CD14-positive monocyte (primary cell): ENCODE measurements at regions not wholly inside any gene's neighbourhood (a gene's known extent, or its start where the extent isn't known, plus 50 kb on each side); places are given as distances from the start of the nearest gene placed in this dataset.

Source experiments
- DNase-seq, 3 donors: peaks; one replicate each; pipeline ENCODE4 v3.0.0-alpha.2; 2011 to 2022
- H2AFZ ChIP-seq: 2 replicates; pipeline ENCODE4 v1.6.0; 2012; ENCODE audit warnings: mild to moderate bottlenecking, low read depth, low read length, inconsistent platforms; ENCODE audit not compliant: insufficient read depth, poor library complexity, severe bottlenecking
- H3K27ac ChIP-seq, 2 donors: 1 replicate in 1 of 2; 2 replicates in 1 of 2; pipeline ENCODE4 v1.5.1; 2012 to 2013; ENCODE audit warnings: low read length in 2 of 2, control low read depth in 1 of 2, inconsistent platforms in 1 of 2, low read depth in 1 of 2, mild to moderate bottlenecking in 1 of 2
- H3K27me3 ChIP-seq, 2 donors: one replicate each; pipeline versions ENCODE4 v1.6.0 to v1.6.1; 2011 to 2013; ENCODE audit warnings: low read length in 2 of 2; ENCODE audit not compliant: control insufficient read depth in 2 of 2, insufficient read depth in 2 of 2
- H3K36me3 ChIP-seq, 2 donors: replicated peaks in 1 of 2; 1 replicate in 1 of 2; 2 replicates in 1 of 2; pipeline versions ENCODE4 v1.5.1 to v1.6.1; 2012 to 2013; ENCODE audit warnings: low read length in 2 of 2, control low read depth in 1 of 2, inconsistent platforms in 1 of 2, mild to moderate bottlenecking in 1 of 2; ENCODE audit not compliant: insufficient read depth in 2 of 2, control insufficient read depth in 1 of 2
- H3K4me1 ChIP-seq, 2 donors: 1 replicate in 1 of 2; 2 replicates in 1 of 2; pipeline versions ENCODE4 v1.5.1 to v1.6.1; 2012 to 2013; ENCODE audit warnings: low read length in 2 of 2, control low read depth in 1 of 2, inconsistent platforms in 1 of 2, mild to moderate bottlenecking in 1 of 2, moderate library complexity in 1 of 2; ENCODE audit not compliant: insufficient read depth in 2 of 2, control insufficient read depth in 1 of 2
- H3K4me2 ChIP-seq: replicated peaks from 2 replicates; pipeline ENCODE3; 2012; ENCODE audit warnings: low read length, moderate library complexity, mild to moderate bottlenecking; ENCODE audit not compliant: poor library complexity, severe bottlenecking; ENCODE audit errors: extremely low read depth
- H3K4me3 ChIP-seq, 3 experiments: fragments of 200-600 bp in 1 of 3; sonication (generic) in 1 of 3; replicated peaks in 1 of 3; 1 replicate in 2 of 3; 2 replicates in 1 of 3; pipeline ENCODE4 v1.5.1; 2011 to 2013; ENCODE audit warnings: low read length in 3 of 3, mild to moderate bottlenecking in 3 of 3, control low read depth in 2 of 3, low read depth in 2 of 3, inconsistent platforms in 1 of 3, moderate library complexity in 1 of 3
- H3K79me2 ChIP-seq: 2 replicates; pipeline ENCODE4 v1.6.0; 2012; ENCODE audit warnings: mild to moderate bottlenecking, control low read depth, inconsistent platforms, low read length, moderate library complexity; ENCODE audit not compliant: insufficient read depth
- H3K9ac ChIP-seq: 2 replicates; pipeline ENCODE4 v1.6.0; 2017; ENCODE audit warnings: low read length, mild to moderate bottlenecking; ENCODE audit not compliant: insufficient read depth, poor library complexity, severe bottlenecking
- H3K9me3 ChIP-seq, 2 donors: replicated peaks in 1 of 2; 1 replicate in 1 of 2; 2 replicates in 1 of 2; pipeline versions ENCODE4 v1.5.1 to v1.6.1; 2012 to 2013; ENCODE audit warnings: low read length in 2 of 2, control low read depth in 1 of 2; ENCODE audit not compliant: control insufficient read depth in 1 of 2, insufficient read depth in 1 of 2
- H4K20me1 ChIP-seq: 2 replicates; pipeline ENCODE4 v1.6.0; 2012; ENCODE audit warnings: mild to moderate bottlenecking, low read length, control low read depth, moderate library complexity; ENCODE audit not compliant: insufficient read depth
- H3K27ac Mint-ChIP-seq, 7 donors: one replicate each; pipeline ENCODE4 v1.8.0; 2020; ENCODE audit warnings: mild to moderate bottlenecking in 7 of 7, mixed read lengths in 7 of 7, moderate library complexity in 6 of 7, inconsistent platforms in 2 of 7
- H3K27me3 Mint-ChIP-seq, 3 donors: one replicate each; pipeline ENCODE4 v1.8.0; 2021 to 2022; ENCODE audit warnings: low read depth in 3 of 3, mild to moderate bottlenecking in 3 of 3, mixed read lengths in 3 of 3, moderate library complexity in 3 of 3, inconsistent platforms in 1 of 3
- H3K36me3 Mint-ChIP-seq, 2 donors: one replicate each; pipeline ENCODE4 v1.8.0; 2020; ENCODE audit warnings: mixed read lengths in 2 of 2, inconsistent platforms in 1 of 2, mild to moderate bottlenecking in 1 of 2
- H3K4me1 Mint-ChIP-seq: one replicate; pipeline ENCODE4 v1.8.0; 2020; ENCODE audit warnings: mild to moderate bottlenecking, mixed read lengths
- H3K4me3 Mint-ChIP-seq, 2 donors: one replicate each; pipeline ENCODE4 v1.8.0; 2020; ENCODE audit warnings: mild to moderate bottlenecking in 2 of 2, mixed read lengths in 2 of 2, moderate library complexity in 1 of 2
- H3K9me3 Mint-ChIP-seq, 7 donors: one replicate each; pipeline ENCODE4 v1.8.0; 2020 to 2022; ENCODE audit warnings: mixed read lengths in 7 of 7, mild to moderate bottlenecking in 6 of 7, moderate library complexity in 6 of 7, inconsistent platforms in 2 of 7
- WGBS: methylation state at CpG from one replicate; pipeline ENCODE4 v1.1.5; 2013; ENCODE audit warnings: missing lambda C conversion rate; ENCODE audit not compliant: insufficient coverage; 5-methylcytosine and 5-hydroxymethylcytosine counted together
- intact Hi-C, 2 donors: fragments of 100-400 bp; cut with micrococcal nuclease; formaldehyde crosslinking; loops; one replicate each; pipeline versions ENCODE4 v1.15.0 to v1.15.1; 2023
- TF ChIP-seq, protein P1 (sequence below): fragments of 200-600 bp; IDR thresholded peaks from one replicate; pipeline ENCODE4 v1.8.0; 2022; ENCODE audit warnings: antibody characterized with exemption, mild to moderate bottlenecking

DNA sequence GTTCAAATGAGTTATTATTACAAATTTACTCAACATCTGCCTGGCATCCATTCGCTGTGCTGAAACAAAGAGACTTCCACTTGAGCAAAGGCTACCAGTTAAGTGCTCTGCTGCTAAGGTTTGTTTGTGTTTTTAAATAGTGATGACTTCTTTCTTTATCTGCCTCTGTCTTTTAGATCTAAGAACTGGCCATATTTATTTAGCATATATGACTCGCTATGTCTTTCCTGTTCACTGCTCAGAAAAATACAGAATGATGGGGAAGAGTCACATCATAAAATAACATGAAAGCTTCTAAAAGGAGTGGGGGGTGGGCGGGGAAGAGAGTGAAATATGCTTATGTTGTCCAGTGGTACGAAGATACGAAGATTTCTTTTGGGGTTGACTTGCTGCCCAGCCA is 322.2 kb downstream of the GPAT3 start:
- no peaks in the 10 kb centered on the region for H3K36me3 ChIP-seq
- WGBS: 85% methylated on average over 3 of the region's 5 CpGs
- no peaks in the 10 kb centered on the region for H3K4me1 Mint-ChIP-seq
- no peaks in the 10 kb centered on the region for H3K4me1 ChIP-seq
- H3K9me3 Mint-ChIP-seq: peaks cover 0 to 5% (median 0%) of the 10 kb centered on the region in 7 donors
- H3K27ac ChIP-seq: no peak overlapping the region
- no peaks in the 10 kb centered on the region for H4K20me1 ChIP-seq
- H3K4me2 ChIP-seq: no peak overlapping the region
- H2AFZ ChIP-seq: no peak overlapping the region
- no peaks in the 10 kb centered on the region for H3K79me2 ChIP-seq
- TF ChIP-seq, protein P1, sequence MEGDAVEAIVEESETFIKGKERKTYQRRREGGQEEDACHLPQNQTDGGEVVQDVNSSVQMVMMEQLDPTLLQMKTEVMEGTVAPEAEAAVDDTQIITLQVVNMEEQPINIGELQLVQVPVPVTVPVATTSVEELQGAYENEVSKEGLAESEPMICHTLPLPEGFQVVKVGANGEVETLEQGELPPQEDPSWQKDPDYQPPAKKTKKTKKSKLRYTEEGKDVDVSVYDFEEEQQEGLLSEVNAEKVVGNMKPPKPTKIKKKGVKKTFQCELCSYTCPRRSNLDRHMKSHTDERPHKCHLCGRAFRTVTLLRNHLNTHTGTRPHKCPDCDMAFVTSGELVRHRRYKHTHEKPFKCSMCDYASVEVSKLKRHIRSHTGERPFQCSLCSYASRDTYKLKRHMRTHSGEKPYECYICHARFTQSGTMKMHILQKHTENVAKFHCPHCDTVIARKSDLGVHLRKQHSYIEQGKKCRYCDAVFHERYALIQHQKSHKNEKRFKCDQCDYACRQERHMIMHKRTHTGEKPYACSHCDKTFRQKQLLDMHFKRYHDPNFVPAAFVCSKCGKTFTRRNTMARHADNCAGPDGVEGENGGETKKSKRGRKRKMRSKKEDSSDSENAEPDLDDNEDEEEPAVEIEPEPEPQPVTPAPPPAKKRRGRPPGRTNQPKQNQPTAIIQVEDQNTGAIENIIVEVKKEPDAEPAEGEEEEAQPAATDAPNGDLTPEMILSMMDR: no peak
- H3K27ac Mint-ChIP-seq: no peak overlapping the region
- H3K27me3 ChIP-seq: no peaks in the 10 kb centered on the region
- intact Hi-C loops: no loop called here
- H3K9me3 ChIP-seq: no peaks in the 10 kb centered on the region
- no peaks in the 10 kb centered on the region for H3K36me3 Mint-ChIP-seq
- peaks cover 0 to 5% (median 2%) of the 10 kb centered on the region in 3 donors for H3K27me3 Mint-ChIP-seq
- DNase-seq: no peak
- H3K4me3 Mint-ChIP-seq: no peak overlapping the region
- H3K9ac ChIP-seq: no peak overlapping the region
- H3K4me3 ChIP-seq: no peak overlapping the region

DNA sequence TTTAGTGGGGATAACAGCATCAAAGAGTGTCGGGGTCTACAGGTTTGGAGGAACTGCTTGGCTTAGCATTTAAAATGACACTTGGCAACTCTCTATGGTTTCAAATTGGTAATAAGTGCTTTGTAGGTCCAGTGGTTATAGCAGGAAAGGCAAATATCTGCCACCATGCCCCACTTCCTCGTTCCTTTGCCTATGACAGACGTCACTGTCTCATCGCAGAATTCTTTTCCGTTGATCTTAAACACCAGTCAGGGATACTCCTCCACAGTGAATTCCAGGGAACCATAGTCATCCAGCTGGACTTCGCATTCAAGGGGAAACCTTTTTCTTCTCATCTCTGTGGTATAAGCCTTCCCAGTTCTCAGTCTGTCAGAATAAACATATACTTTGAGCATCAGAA is 319.1 kb downstream of the GPAT3 start:
- 79% methylated on average over 6 of the region's 6 CpGs for WGBS
- H3K4me1 Mint-ChIP-seq: no peaks in the 10 kb centered on the region
- no peak overlapping the region for H3K27ac Mint-ChIP-seq
- H3K79me2 ChIP-seq: no peaks in the 10 kb centered on the region
- no peaks in the 10 kb centered on the region for H3K36me3 ChIP-seq
- no peaks in the 10 kb centered on the region for H3K36me3 Mint-ChIP-seq
- H3K27me3 Mint-ChIP-seq: peaks cover 1 to 7% (median 3%) of the 10 kb centered on the region in 3 donors
- H3K4me3 Mint-ChIP-seq: no peak overlapping the region
- no peaks in the 10 kb centered on the region for H3K4me1 ChIP-seq
- no peaks in the 10 kb centered on the region for H3K27me3 ChIP-seq
- H4K20me1 ChIP-seq: no peaks in the 10 kb centered on the region
- no peak overlapping the region for H3K4me2 ChIP-seq
- no peaks in the 10 kb centered on the region for H3K9me3 Mint-ChIP-seq
- no peak overlapping the region for H3K4me3 ChIP-seq
- no peaks in the 10 kb centered on the region for H3K9me3 ChIP-seq
- TF ChIP-seq, protein P1: no peak
- no peak overlapping the region for H2AFZ ChIP-seq
- no peak for DNase-seq
- intact Hi-C loops: no loop called here
- no peak overlapping the region for H3K27ac ChIP-seq
- no peak overlapping the region for H3K9ac ChIP-seq
